ENCODE measurements at regions not wholly inside any gene's neighbourhood (a gene's known extent, or its start where the extent isn't known, plus 50 kb on each side); places are given as distances from the start of the nearest gene placed in this dataset.

DNA sequence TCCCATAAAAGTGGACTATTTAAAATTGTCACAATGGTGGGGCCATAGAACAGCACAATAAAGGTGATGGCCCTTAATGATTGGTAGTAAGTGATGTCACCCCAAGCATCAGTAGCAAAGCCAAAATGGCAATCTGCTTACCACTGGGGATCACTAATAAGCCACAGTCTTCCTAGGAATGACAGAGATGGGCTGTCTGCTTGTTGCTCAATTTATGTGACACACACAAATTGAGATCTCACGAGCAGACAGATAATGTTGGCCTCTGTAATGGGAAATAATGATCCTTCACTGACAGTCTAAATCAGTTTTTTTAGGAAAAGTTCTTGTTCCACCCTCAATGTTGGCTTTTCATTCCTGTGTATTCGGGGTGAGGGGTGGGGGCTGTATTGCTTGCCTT is 515.1 kb downstream of the BRD1 start:
- Histone ChIP-seq H3K27ac (ENCODE audit: low read length) (no peak overlapping the region), H3K9me3 (ENCODE audit: control insufficient read depth, insufficient read depth, low read depth, low read length) (no peaks in the 10 kb centered on the region), H3K36me3 (ENCODE audit: control insufficient read depth, insufficient read depth, low read length) (no peaks in the 10 kb centered on the region), H3K4me3 (ENCODE audit: low read depth in 2 of 2, low read length in 2 of 2) (no peak overlapping the region), H3K4me1 (ENCODE audit: control insufficient read depth, insufficient read depth, low read length) (no peaks in the 10 kb centered on the region), H3K27me3 (ENCODE audit: control insufficient read depth, insufficient read depth, low read length) (peaks cover 2% of the 10 kb centered on the region)
- TF ChIP-seq SIN3A (IDR thresholded peaks at IDR 0.05; ENCODE audit: borderline replicate concordance, insufficient read depth, low read depth, low read length): no peak
- TF ChIP-seq, protein P1, sequence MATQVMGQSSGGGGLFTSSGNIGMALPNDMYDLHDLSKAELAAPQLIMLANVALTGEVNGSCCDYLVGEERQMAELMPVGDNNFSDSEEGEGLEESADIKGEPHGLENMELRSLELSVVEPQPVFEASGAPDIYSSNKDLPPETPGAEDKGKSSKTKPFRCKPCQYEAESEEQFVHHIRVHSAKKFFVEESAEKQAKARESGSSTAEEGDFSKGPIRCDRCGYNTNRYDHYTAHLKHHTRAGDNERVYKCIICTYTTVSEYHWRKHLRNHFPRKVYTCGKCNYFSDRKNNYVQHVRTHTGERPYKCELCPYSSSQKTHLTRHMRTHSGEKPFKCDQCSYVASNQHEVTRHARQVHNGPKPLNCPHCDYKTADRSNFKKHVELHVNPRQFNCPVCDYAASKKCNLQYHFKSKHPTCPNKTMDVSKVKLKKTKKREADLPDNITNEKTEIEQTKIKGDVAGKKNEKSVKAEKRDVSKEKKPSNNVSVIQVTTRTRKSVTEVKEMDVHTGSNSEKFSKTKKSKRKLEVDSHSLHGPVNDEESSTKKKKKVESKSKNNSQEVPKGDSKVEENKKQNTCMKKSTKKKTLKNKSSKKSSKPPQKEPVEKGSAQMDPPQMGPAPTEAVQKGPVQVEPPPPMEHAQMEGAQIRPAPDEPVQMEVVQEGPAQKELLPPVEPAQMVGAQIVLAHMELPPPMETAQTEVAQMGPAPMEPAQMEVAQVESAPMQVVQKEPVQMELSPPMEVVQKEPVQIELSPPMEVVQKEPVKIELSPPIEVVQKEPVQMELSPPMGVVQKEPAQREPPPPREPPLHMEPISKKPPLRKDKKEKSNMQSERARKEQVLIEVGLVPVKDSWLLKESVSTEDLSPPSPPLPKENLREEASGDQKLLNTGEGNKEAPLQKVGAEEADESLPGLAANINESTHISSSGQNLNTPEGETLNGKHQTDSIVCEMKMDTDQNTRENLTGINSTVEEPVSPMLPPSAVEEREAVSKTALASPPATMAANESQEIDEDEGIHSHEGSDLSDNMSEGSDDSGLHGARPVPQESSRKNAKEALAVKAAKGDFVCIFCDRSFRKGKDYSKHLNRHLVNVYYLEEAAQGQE (IDR thresholded peaks at IDR 0.05; ENCODE audit: insufficient read depth in 1 of 2, low read depth in 2 of 2, low read length in 1 of 2): no peak
- no peak for TF ChIP-seq TCF7L2 (IDR thresholded peaks at IDR 0.05; ENCODE audit: low read depth, low read length)
- TF ChIP-seq, protein P2, sequence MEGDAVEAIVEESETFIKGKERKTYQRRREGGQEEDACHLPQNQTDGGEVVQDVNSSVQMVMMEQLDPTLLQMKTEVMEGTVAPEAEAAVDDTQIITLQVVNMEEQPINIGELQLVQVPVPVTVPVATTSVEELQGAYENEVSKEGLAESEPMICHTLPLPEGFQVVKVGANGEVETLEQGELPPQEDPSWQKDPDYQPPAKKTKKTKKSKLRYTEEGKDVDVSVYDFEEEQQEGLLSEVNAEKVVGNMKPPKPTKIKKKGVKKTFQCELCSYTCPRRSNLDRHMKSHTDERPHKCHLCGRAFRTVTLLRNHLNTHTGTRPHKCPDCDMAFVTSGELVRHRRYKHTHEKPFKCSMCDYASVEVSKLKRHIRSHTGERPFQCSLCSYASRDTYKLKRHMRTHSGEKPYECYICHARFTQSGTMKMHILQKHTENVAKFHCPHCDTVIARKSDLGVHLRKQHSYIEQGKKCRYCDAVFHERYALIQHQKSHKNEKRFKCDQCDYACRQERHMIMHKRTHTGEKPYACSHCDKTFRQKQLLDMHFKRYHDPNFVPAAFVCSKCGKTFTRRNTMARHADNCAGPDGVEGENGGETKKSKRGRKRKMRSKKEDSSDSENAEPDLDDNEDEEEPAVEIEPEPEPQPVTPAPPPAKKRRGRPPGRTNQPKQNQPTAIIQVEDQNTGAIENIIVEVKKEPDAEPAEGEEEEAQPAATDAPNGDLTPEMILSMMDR (IDR thresholded peaks at IDR 0.05): no peak
- TF ChIP-seq POLR2AphosphoS5 (IDR thresholded peaks at IDR 0.05; ENCODE audit: low read depth, low read length): no peak
- in situ Hi-C loops (cut with HindIII; ENCODE audit: low pct_unique_long_range_greater_than_20kb, low sequenced_read_pairs): no loop called here
- ChIA-PET POLR2A (interaction anchor here (0.6 kb wide), 1 partner anchor 320 kb away, joined by 4 read pairs; no protein-coding TSS in a partner anchor), CTCF (no interaction called here)
- DNase-seq (ENCODE audit: low read depth, low spot score) (no peak), ATAC-seq (no peak)
- BruUV-seq (replicated peaks): no TSS peak
- intact Hi-C loops (cut with micrococcal nuclease; ENCODE audit: unreplicated experiment): no loop called here

- no TSS peak for BruUV-seq (replicated peaks)
- H3K27ac ChIP-seq (ENCODE audit: low read length): no peak overlapping the region
- H3K36me3 ChIP-seq (ENCODE audit: control insufficient read depth, insufficient read depth, low read length): no peaks in the 10 kb centered on the region
- ChIA-PET CTCF (no interaction called here), POLR2A (no interaction called here)
- TF ChIP-seq, protein P1 (IDR thresholded peaks at IDR 0.05; ENCODE audit: insufficient read depth in 1 of 2, low read depth in 2 of 2, low read length in 1 of 2): no peak
- TF ChIP-seq POLR2AphosphoS5 (IDR thresholded peaks at IDR 0.05; ENCODE audit: low read depth, low read length): no peak
- TF ChIP-seq, protein P2 (IDR thresholded peaks at IDR 0.05): no peak
- no peak for TF ChIP-seq SIN3A (IDR thresholded peaks at IDR 0.05; ENCODE audit: borderline replicate concordance, insufficient read depth, low read depth, low read length)
- TF ChIP-seq TCF7L2 (IDR thresholded peaks at IDR 0.05; ENCODE audit: low read depth, low read length): no peak
- no peak for ATAC-seq
- H3K27me3 ChIP-seq (ENCODE audit: control insufficient read depth, insufficient read depth, low read length): peaks cover 2% of the 10 kb centered on the region
- intact Hi-C loops (cut with micrococcal nuclease; ENCODE audit: unreplicated experiment): no loop called here
- in situ Hi-C loops (cut with HindIII; ENCODE audit: low pct_unique_long_range_greater_than_20kb, low sequenced_read_pairs): no loop called here
- H3K4me3 ChIP-seq (ENCODE audit: low read depth in 2 of 2, low read length in 2 of 2): no peak overlapping the region
- no peaks in the 10 kb centered on the region for H3K4me1 ChIP-seq (ENCODE audit: control insufficient read depth, insufficient read depth, low read length)
- H3K9me3 ChIP-seq (ENCODE audit: control insufficient read depth, insufficient read depth, low read depth, low read length): no peaks in the 10 kb centered on the region
- DNase-seq (ENCODE audit: low read depth, low spot score): no peak
Measured at GRCh38 chr22:49310354-49310753, 517.3 kb downstream of the BRD1 start.

All from Panc1 (cell line).